ENCODE measurements at regions not wholly inside any gene's neighbourhood (a gene's known extent, or its start where the extent isn't known, plus 50 kb on each side); places are given as distances from the start of the nearest gene placed in this dataset.

- H3K36me3 ChIP-seq (ENCODE audit: control insufficient read depth, insufficient read depth, low read length), result no peaks in the 10 kb centered on the region
- peaks cover 4% of the 10 kb centered on the region for H3K4me1 ChIP-seq (ENCODE audit: control insufficient read depth, insufficient read depth, low read length, poor library complexity, severe bottlenecking)
- no peak overlapping the region for H3K4me3 ChIP-seq (ENCODE audit: extremely low read depth, insufficient read depth, low read length, poor library complexity, severe bottlenecking)
- H3K27ac ChIP-seq (ENCODE audit: low read depth, low read length, severe bottlenecking), result peak overlapping the region; percentile 32
- WGBS, 2 experiments (ENCODE audit: insufficient coverage in 2 of 2), result 84 to 100% methylated on average over 1 to 2 of the region's 3 CpGs
- no peaks in the 10 kb centered on the region for H3K9me3 ChIP-seq (ENCODE audit: control insufficient read depth, low read length)
Observed at GRCh38 chr4:131366714-131367113, 1782.4 kb upstream of the PCDH10 start.

GRCh38 chr4:131367441-131367840 is 1781.7 kb upstream of the PCDH10 start:
- no peak overlapping the region for H3K27ac ChIP-seq (ENCODE audit: low read depth, low read length, severe bottlenecking)
- no CpG with 5 or more reads among the region's 2 CpGs for WGBS, 2 experiments (ENCODE audit: insufficient coverage in 2 of 2)
- no peaks in the 10 kb centered on the region for H3K36me3 ChIP-seq (ENCODE audit: control insufficient read depth, insufficient read depth, low read length)
- H3K9me3 ChIP-seq (ENCODE audit: control insufficient read depth, low read length), result no peaks in the 10 kb centered on the region
- H3K4me1 ChIP-seq (ENCODE audit: control insufficient read depth, insufficient read depth, low read length, poor library complexity, severe bottlenecking), result peaks cover 4% of the 10 kb centered on the region
- no peak overlapping the region for H3K4me3 ChIP-seq (ENCODE audit: extremely low read depth, insufficient read depth, low read length, poor library complexity, severe bottlenecking)

- Histone ChIP-seq H3K27ac (ENCODE audit: low read depth, low read length, severe bottlenecking) (no peak overlapping the region), H3K4me1 (ENCODE audit: control insufficient read depth, insufficient read depth, low read length, poor library complexity, severe bottlenecking) (no peaks in the 10 kb centered on the region), H3K9me3 (ENCODE audit: control insufficient read depth, low read length) (no peaks in the 10 kb centered on the region), H3K36me3 (ENCODE audit: control insufficient read depth, insufficient read depth, low read length) (no peaks in the 10 kb centered on the region), H3K4me3 (ENCODE audit: extremely low read depth, insufficient read depth, low read length, poor library complexity, severe bottlenecking) (no peak overlapping the region)
Observed at GRCh38 chr4:131370846-131371245, 1778.2 kb upstream of the PCDH10 start.

- WGBS, 2 experiments (ENCODE audit: insufficient coverage in 2 of 2), result no CpG with 5 or more reads among the region's 2 CpGs
- no peak overlapping the region for H3K27ac ChIP-seq (ENCODE audit: low read depth, low read length, severe bottlenecking)
- H3K36me3 ChIP-seq (ENCODE audit: control insufficient read depth, insufficient read depth, low read length), result no peaks in the 10 kb centered on the region
- no peaks in the 10 kb centered on the region for H3K4me1 ChIP-seq (ENCODE audit: control insufficient read depth, insufficient read depth, low read length, poor library complexity, severe bottlenecking)
- H3K9me3 ChIP-seq (ENCODE audit: control insufficient read depth, low read length), result no peaks in the 10 kb centered on the region
- H3K4me3 ChIP-seq (ENCODE audit: extremely low read depth, insufficient read depth, low read length, poor library complexity, severe bottlenecking), result no peak overlapping the region
Observed at GRCh38 chr4:131381055-131381454, 1768.0 kb upstream of the PCDH10 start.

GRCh38 chr4:131382839-131383238 is 1766.3 kb upstream of the PCDH10 start:
- Histone ChIP-seq H3K27ac (ENCODE audit: low read depth, low read length, severe bottlenecking) (no peak overlapping the region), H3K9me3 (ENCODE audit: control insufficient read depth, low read length) (no peaks in the 10 kb centered on the region), H3K36me3 (ENCODE audit: control insufficient read depth, insufficient read depth, low read length) (no peaks in the 10 kb centered on the region), H3K4me3 (ENCODE audit: extremely low read depth, insufficient read depth, low read length, poor library complexity, severe bottlenecking) (no peak overlapping the region), H3K4me1 (ENCODE audit: control insufficient read depth, insufficient read depth, low read length, poor library complexity, severe bottlenecking) (no peaks in the 10 kb centered on the region)
- no CpG with 5 or more reads among the region's 4 CpGs for WGBS, 2 experiments (ENCODE audit: insufficient coverage in 2 of 2)

- Histone ChIP-seq H3K9me3 (ENCODE audit: control insufficient read depth, low read length) (no peaks in the 10 kb centered on the region), H3K27ac (ENCODE audit: low read depth, low read length, severe bottlenecking) (no peak overlapping the region), H3K36me3 (ENCODE audit: control insufficient read depth, insufficient read depth, low read length) (no peaks in the 10 kb centered on the region), H3K4me3 (ENCODE audit: extremely low read depth, insufficient read depth, low read length, poor library complexity, severe bottlenecking) (no peak overlapping the region), H3K4me1 (ENCODE audit: control insufficient read depth, insufficient read depth, low read length, poor library complexity, severe bottlenecking) (no peaks in the 10 kb centered on the region)
- 100% methylated on average over 1 of the region's 2 CpGs; no CpG with 5 or more reads in 1 of the 2 experiments for WGBS, 2 experiments (ENCODE audit: insufficient coverage in 2 of 2)
Observed at GRCh38 chr4:131388277-131388676, 1760.8 kb upstream of the PCDH10 start.

- no peak overlapping the region for H3K4me3 ChIP-seq (ENCODE audit: extremely low read depth, insufficient read depth, low read length, poor library complexity, severe bottlenecking)
Observed at GRCh38 chr4:131408102-131408501, 1741.0 kb upstream of the PCDH10 start.

GRCh38 chr4:131411393-131411792 is 1737.7 kb upstream of the PCDH10 start:
- no peak overlapping the region for H3K27ac ChIP-seq (ENCODE audit: low read depth, low read length, severe bottlenecking)
- H3K4me3 ChIP-seq (ENCODE audit: extremely low read depth, insufficient read depth, low read length, poor library complexity, severe bottlenecking), result no peak overlapping the region
- no peaks in the 10 kb centered on the region for H3K36me3 ChIP-seq (ENCODE audit: control insufficient read depth, insufficient read depth, low read length)
- no peaks in the 10 kb centered on the region for H3K4me1 ChIP-seq (ENCODE audit: control insufficient read depth, insufficient read depth, low read length, poor library complexity, severe bottlenecking)
- H3K9me3 ChIP-seq (ENCODE audit: control insufficient read depth, low read length), result peaks cover 13% of the 10 kb centered on the region
- WGBS, 2 experiments (ENCODE audit: insufficient coverage in 2 of 2), result 89 to 93% methylated on average over 1 of the region's 1 CpG

More at GRCh38 chr4:131408102-131408501, 1741.0 kb upstream of the PCDH10 start:
- Histone ChIP-seq H3K4me1 (ENCODE audit: control insufficient read depth, insufficient read depth, low read length, poor library complexity, severe bottlenecking) (no peaks in the 10 kb centered on the region), H3K9me3 (ENCODE audit: control insufficient read depth, low read length) (peaks cover 13% of the 10 kb centered on the region), H3K36me3 (ENCODE audit: control insufficient read depth, insufficient read depth, low read length) (no peaks in the 10 kb centered on the region), H3K27ac (ENCODE audit: low read depth, low read length, severe bottlenecking) (no peak overlapping the region)
- WGBS, 2 experiments (ENCODE audit: insufficient coverage in 2 of 2), result 87 to 93% methylated on average over 8 of the region's 8 CpGs

- Histone ChIP-seq H3K9me3 (ENCODE audit: control insufficient read depth, low read length) (no peaks in the 10 kb centered on the region), H3K27ac (ENCODE audit: low read depth, low read length, severe bottlenecking) (no peak overlapping the region), H3K4me3 (ENCODE audit: extremely low read depth, insufficient read depth, low read length, poor library complexity, severe bottlenecking) (no peak overlapping the region), H3K4me1 (ENCODE audit: control insufficient read depth, insufficient read depth, low read length, poor library complexity, severe bottlenecking) (no peaks in the 10 kb centered on the region), H3K36me3 (ENCODE audit: control insufficient read depth, insufficient read depth, low read length) (no peaks in the 10 kb centered on the region)
- 60 to 100% methylated on average over 1 of the region's 3 CpGs for WGBS, 2 experiments (ENCODE audit: insufficient coverage in 2 of 2)
Observed at GRCh38 chr4:131419147-131419546, 1729.9 kb upstream of the PCDH10 start.

- Histone ChIP-seq H3K9me3 (ENCODE audit: control insufficient read depth, low read length) (no peaks in the 10 kb centered on the region), H3K4me3 (ENCODE audit: extremely low read depth, insufficient read depth, low read length, poor library complexity, severe bottlenecking) (no peak overlapping the region)
- 84 to 92% methylated on average over 2 of the region's 3 CpGs for WGBS, 2 experiments (ENCODE audit: insufficient coverage in 2 of 2)
Observed at GRCh38 chr4:131426023-131426758, 1722.9 kb upstream of the PCDH10 start.

GRCh38 chr4:131427000-131427399 is 1722.1 kb upstream of the PCDH10 start:
- Histone ChIP-seq H3K36me3 (ENCODE audit: control insufficient read depth, insufficient read depth, low read length) (no peaks in the 10 kb centered on the region), H3K4me3 (ENCODE audit: extremely low read depth, insufficient read depth, low read length, poor library complexity, severe bottlenecking) (no peak overlapping the region), H3K9me3 (ENCODE audit: control insufficient read depth, low read length) (no peaks in the 10 kb centered on the region), H3K4me1 (ENCODE audit: control insufficient read depth, insufficient read depth, low read length, poor library complexity, severe bottlenecking) (no peaks in the 10 kb centered on the region), H3K27ac (ENCODE audit: low read depth, low read length, severe bottlenecking) (no peak overlapping the region)
- WGBS, 2 experiments (ENCODE audit: insufficient coverage in 2 of 2), result 40 to 58% methylated on average over 1 to 2 of the region's 2 CpGs

More at GRCh38 chr4:131426023-131426758, 1722.9 kb upstream of the PCDH10 start:
- Histone ChIP-seq H3K36me3 (ENCODE audit: control insufficient read depth, insufficient read depth, low read length) (no peaks in the 10 kb centered on the region), H3K27ac (ENCODE audit: low read depth, low read length, severe bottlenecking) (no peak overlapping the region), H3K4me1 (ENCODE audit: control insufficient read depth, insufficient read depth, low read length, poor library complexity, severe bottlenecking) (no peaks in the 10 kb centered on the region)
